C4-2B (cell line): ENCODE measurements at regions not wholly inside any gene's neighbourhood (a gene's known extent, or its start where the extent isn't known, plus 50 kb on each side); places are given as distances from the start of the nearest gene placed in this dataset.

Experiments
- CTCF ChIP-seq: fragments of 450-650 bp; conservative IDR thresholded peaks from 2 replicates; pipeline ENCODE4 v1.5.1; 2017; ENCODE audit warnings: mild to moderate bottlenecking
- ZFX ChIP-seq: fragments of 450-650 bp; IDR thresholded peaks from 2 replicates; pipeline ENCODE4 v1.6.1; 2017

- TF ChIP-seq CTCF (no peak), ZFX (no peak)
These were observed 228.1 kb upstream of the DAPK1 start for GRCh38 chr9:87269296-87270176.
